IMR-90 (cell line): ENCODE measurements at regions not wholly inside any gene's neighbourhood (a gene's known extent, or its start where the extent isn't known, plus 50 kb on each side); places are given as distances from the start of the nearest gene placed in this dataset.

Source experiments
- ATAC-seq: fragments of 200-7000 bp; cut with Tn5 transposase; 2 replicates; pipeline ENCODE4 v1.9.1; 2020; ENCODE audit warnings: low read depth, mild to moderate bottlenecking, moderate library complexity
- BruUV-seq: library from RNA; stranded (reverse); fragments of 400-500 nt; replicated peaks from 2 replicates; lab custom pipeline; 2021; lab: Mats Ljungman, UMichigan
- CTCF ChIA-PET: fragments of 300-600 bp; formaldehyde crosslinking; extraction: SDS; loops from one replicate; lab custom pipeline; 2021; ENCODE audit warnings: antibody characterized with exemption; lab: Yijun Ruan, JAX
- POLR2A ChIA-PET: fragments of 300-600 bp; sonication (Branson Sonifier 250); formaldehyde crosslinking; loops from one replicate; lab custom pipeline; 2022; ENCODE audit warnings: antibody characterized with exemption; ENCODE audit not compliant: unreplicated experiment; lab: Charles Lee
- DNase-seq: peaks from one replicate; pipeline ENCODE4 v3.0.0; 2013
- H2AFZ ChIP-seq: replicated peaks from 2 replicates; pipeline ENCODE3; 2013; ENCODE audit warnings: low read length, mild to moderate bottlenecking; ENCODE audit not compliant: poor library complexity
- H2AK5ac ChIP-seq: 2 replicates; pipeline ENCODE4 v1.6.1; 2013; ENCODE audit warnings: low read depth, low read length, inconsistent platforms
- H2AK9ac ChIP-seq: replicated peaks from 2 replicates; pipeline ENCODE3; 2013; ENCODE audit warnings: mild to moderate bottlenecking, low read depth, low read length, moderate library complexity; ENCODE audit not compliant: poor library complexity
- H2BK120ac ChIP-seq: 2 replicates; pipeline ENCODE4 v1.6.1; 2013; ENCODE audit warnings: low read depth, low read length, inconsistent platforms
- H2BK15ac ChIP-seq: 3 replicates; pipeline ENCODE4 v1.6.1; 2013; ENCODE audit warnings: low read depth, low read length, inconsistent platforms
- H2BK20ac ChIP-seq: 2 replicates; pipeline ENCODE4 v1.6.1; 2013; ENCODE audit warnings: low read depth, mild to moderate bottlenecking, inconsistent platforms, low read length, moderate library complexity
- H2BK5ac ChIP-seq: 2 replicates; pipeline ENCODE4 v1.6.1; 2013; ENCODE audit warnings: mild to moderate bottlenecking, low read depth, low read length, inconsistent platforms; ENCODE audit not compliant: poor library complexity, severe bottlenecking
- H3K14ac ChIP-seq: replicated peaks from 2 replicates; pipeline ENCODE4 v1.6.1; 2013; ENCODE audit warnings: low read depth, low read length, inconsistent platforms
- H3K18ac ChIP-seq: 2 replicates; pipeline ENCODE4 v1.6.1; 2013; ENCODE audit warnings: low read depth, low read length, control low read depth
- H3K23ac ChIP-seq: 2 replicates; pipeline ENCODE4 v1.6.1; 2013; ENCODE audit warnings: low read depth, low read length, inconsistent platforms
- H3K27ac ChIP-seq: 2 replicates; pipeline ENCODE4 v1.5.1; 2013; ENCODE audit warnings: mild to moderate bottlenecking, control low read depth, low read length; ENCODE audit not compliant: insufficient read depth
- H3K27me3 ChIP-seq: 2 replicates; pipeline ENCODE4 v1.6.1; 2013; ENCODE audit warnings: low read length; ENCODE audit not compliant: control insufficient read depth, insufficient read depth
- H3K36me3 ChIP-seq: 2 replicates; pipeline ENCODE4 v1.6.1; 2013; ENCODE audit warnings: low read length, mixed read lengths; ENCODE audit not compliant: control insufficient read depth, insufficient read depth
- H3K4ac ChIP-seq: 2 replicates; pipeline ENCODE4 v1.6.1; 2013; ENCODE audit warnings: low read depth, low read length, inconsistent platforms
- H3K4me1 ChIP-seq: 2 replicates; pipeline ENCODE4 v1.6.1; 2013; ENCODE audit warnings: low read length, mixed read lengths; ENCODE audit not compliant: control insufficient read depth, insufficient read depth
- H3K4me2 ChIP-seq: 2 replicates; pipeline ENCODE4 v1.6.1; 2013; ENCODE audit warnings: low read depth, mild to moderate bottlenecking, control low read depth, low read length, moderate library complexity
- H3K4me3 ChIP-seq: 2 replicates; pipeline ENCODE4 v1.5.1; 2013; ENCODE audit warnings: low read depth, mild to moderate bottlenecking, control low read depth, low read length, moderate library complexity; ENCODE audit not compliant: insufficient read depth
- H3K56ac ChIP-seq: 2 replicates; pipeline ENCODE4 v1.6.1; 2013; ENCODE audit warnings: low read length, inconsistent platforms; ENCODE audit not compliant: insufficient read depth; ENCODE audit errors: extremely low read depth
- H3K79me1 ChIP-seq, 2 experiments: 2 replicates each; pipeline ENCODE4 v1.6.1; 2013; ENCODE audit warnings: low read length in 2 of 2, inconsistent platforms in 1 of 2, low read depth in 1 of 2
- H3K9ac ChIP-seq: 2 replicates; pipeline ENCODE4 v1.6.1; 2013; ENCODE audit warnings: low read depth, low read length, control low read depth
- H3K9me1 ChIP-seq: 2 replicates; pipeline ENCODE4 v1.6.1; 2013; ENCODE audit warnings: low read length, inconsistent platforms; ENCODE audit not compliant: insufficient read depth
- H3K9me3 ChIP-seq: 2 replicates; pipeline ENCODE4 v1.6.1; 2013; ENCODE audit warnings: low read length; ENCODE audit not compliant: control insufficient read depth, insufficient read depth
- H4K20me1 ChIP-seq: 2 replicates; pipeline ENCODE4 v1.6.1; 2013; ENCODE audit warnings: low read length, inconsistent platforms; ENCODE audit not compliant: insufficient read depth
- H4K5ac ChIP-seq: 2 replicates; pipeline ENCODE4 v1.6.1; 2013; ENCODE audit warnings: mild to moderate bottlenecking, low read depth, low read length, control low read depth
- H4K8ac ChIP-seq, 2 experiments: 2 replicates each; pipeline ENCODE4 v1.6.1; 2013; ENCODE audit warnings: low read depth in 2 of 2, low read length in 2 of 2, control low read depth in 1 of 2, inconsistent platforms in 1 of 2
- H4K91ac ChIP-seq: 2 replicates; pipeline ENCODE4 v1.6.1; 2013; ENCODE audit warnings: low read depth, low read length, inconsistent platforms; ENCODE audit not compliant: insufficient read depth
- FOS ChIP-seq: fragments of 150-350 bp; IDR thresholded peaks from 2 replicates; pipeline ENCODE4 v1.6.1; 2016; ENCODE audit warnings: low read depth, low read length
- MAFK ChIP-seq: IDR thresholded peaks from 2 replicates; pipeline ENCODE4 v1.6.1; 2012; ENCODE audit warnings: low read depth, low read length, improper control_type of control experiment
- MAZ ChIP-seq: IDR thresholded peaks from 2 replicates; pipeline ENCODE4 v1.6.1; 2012; ENCODE audit warnings: low read depth, mild to moderate bottlenecking, low read length, improper control_type of control experiment, moderate library complexity, borderline replicate concordance
- RAD21 ChIP-seq: IDR thresholded peaks from 2 replicates; pipeline ENCODE4 v1.6.1; 2012; ENCODE audit warnings: low read length, improper control_type of control experiment
- WGBS, 2 experiments: methylation state at CpG; one replicate each; pipeline versions ENCODE4 v1.1.5 to v1.1.7; 2013; ENCODE audit warnings: missing lambda C conversion rate in 2 of 2; ENCODE audit not compliant: insufficient read length in 1 of 2; ENCODE audit errors: extremely low coverage in 2 of 2; 5-methylcytosine and 5-hydroxymethylcytosine counted together
- dilution Hi-C: fragments of 300-500 bp; cut with HindIII; formaldehyde crosslinking; loops from one replicate; pipeline ENCODE4 v1.14.3; 2018; ENCODE audit warnings: low sequenced_read_pairs; ENCODE audit not compliant: unreplicated experiment
- in situ Hi-C: fragments of 300-500 bp; cut with MboI; formaldehyde crosslinking; loops from 3 replicates; pipeline ENCODE4 v1.14.3; 2019; ENCODE audit warnings: low sequenced_read_pairs, inconsistent platforms, mixed read lengths
- intact Hi-C: fragments of 100-400 bp; cut with micrococcal nuclease; formaldehyde crosslinking; loops from 2 replicates; pipeline ENCODE4 v1.10.0; 2022
- TF ChIP-seq, protein P1 (sequence below): conservative IDR thresholded peaks from 2 replicates; pipeline ENCODE4 v1.5.1; 2012; ENCODE audit warnings: mild to moderate bottlenecking, low read depth, low read length, improper control_type of control experiment
- TF ChIP-seq, protein P2 (sequence below): fragments of 150-350 bp; IDR thresholded peaks from 2 replicates; pipeline ENCODE4 v1.6.1; 2017; ENCODE audit warnings: mild to moderate bottlenecking, antibody characterized with exemption, low read length, low read depth

DNA sequence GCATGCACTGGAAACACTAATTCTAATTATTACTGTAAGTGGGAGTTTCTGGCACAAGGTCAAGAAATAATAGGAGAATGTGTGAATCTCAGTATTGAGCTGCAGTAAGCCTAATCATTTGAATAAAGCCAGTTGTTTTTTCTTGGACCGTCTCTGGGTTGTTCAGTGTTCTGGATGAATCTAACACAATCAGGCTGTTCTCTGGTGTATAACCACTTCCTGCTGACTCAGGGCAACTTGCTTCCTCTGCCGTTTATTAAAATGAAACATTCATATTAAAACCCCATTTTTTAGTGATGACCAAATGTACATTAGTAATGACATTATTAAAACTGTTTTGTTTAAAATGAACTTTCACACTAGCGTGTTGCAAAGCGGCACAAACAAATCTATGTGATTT lies 273.1 kb upstream of the SNX7 start:
- no peak for TF ChIP-seq FOS
- TF ChIP-seq MAZ: no peak
- no peak for TF ChIP-seq RAD21
- TF ChIP-seq, protein P1, sequence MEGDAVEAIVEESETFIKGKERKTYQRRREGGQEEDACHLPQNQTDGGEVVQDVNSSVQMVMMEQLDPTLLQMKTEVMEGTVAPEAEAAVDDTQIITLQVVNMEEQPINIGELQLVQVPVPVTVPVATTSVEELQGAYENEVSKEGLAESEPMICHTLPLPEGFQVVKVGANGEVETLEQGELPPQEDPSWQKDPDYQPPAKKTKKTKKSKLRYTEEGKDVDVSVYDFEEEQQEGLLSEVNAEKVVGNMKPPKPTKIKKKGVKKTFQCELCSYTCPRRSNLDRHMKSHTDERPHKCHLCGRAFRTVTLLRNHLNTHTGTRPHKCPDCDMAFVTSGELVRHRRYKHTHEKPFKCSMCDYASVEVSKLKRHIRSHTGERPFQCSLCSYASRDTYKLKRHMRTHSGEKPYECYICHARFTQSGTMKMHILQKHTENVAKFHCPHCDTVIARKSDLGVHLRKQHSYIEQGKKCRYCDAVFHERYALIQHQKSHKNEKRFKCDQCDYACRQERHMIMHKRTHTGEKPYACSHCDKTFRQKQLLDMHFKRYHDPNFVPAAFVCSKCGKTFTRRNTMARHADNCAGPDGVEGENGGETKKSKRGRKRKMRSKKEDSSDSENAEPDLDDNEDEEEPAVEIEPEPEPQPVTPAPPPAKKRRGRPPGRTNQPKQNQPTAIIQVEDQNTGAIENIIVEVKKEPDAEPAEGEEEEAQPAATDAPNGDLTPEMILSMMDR: no peak
- TF ChIP-seq, protein P2, sequence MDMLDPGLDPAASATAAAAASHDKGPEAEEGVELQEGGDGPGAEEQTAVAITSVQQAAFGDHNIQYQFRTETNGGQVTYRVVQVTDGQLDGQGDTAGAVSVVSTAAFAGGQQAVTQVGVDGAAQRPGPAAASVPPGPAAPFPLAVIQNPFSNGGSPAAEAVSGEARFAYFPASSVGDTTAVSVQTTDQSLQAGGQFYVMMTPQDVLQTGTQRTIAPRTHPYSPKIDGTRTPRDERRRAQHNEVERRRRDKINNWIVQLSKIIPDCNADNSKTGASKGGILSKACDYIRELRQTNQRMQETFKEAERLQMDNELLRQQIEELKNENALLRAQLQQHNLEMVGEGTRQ: no peak
- peak; percentile 96 for TF ChIP-seq MAFK
- intact Hi-C loops: no loop called here
- H3K9me1 ChIP-seq: no peaks in the 10 kb centered on the region
- CTCF ChIA-PET: interaction anchor here (0.6 to 1.1 kb wide), 3 partner anchors 12 to 1265 kb away, joined by 3 read pairs; no protein-coding TSS in a partner anchor
- H4K8ac ChIP-seq: peak overlapping the region in 1 of 2 experiments; percentile 44; a peak in 2 of 4 replicates
- no peak overlapping the region for H4K91ac ChIP-seq
- no peak overlapping the region for H2BK5ac ChIP-seq
- no peak overlapping the region for H3K9ac ChIP-seq
- H2AK5ac ChIP-seq: no peak overlapping the region
- peak overlapping the region; percentile 88 for H3K4me2 ChIP-seq
- H2BK120ac ChIP-seq: peak overlapping the region; percentile 45
- peak overlapping the region; percentile 69; the same call in 1 of the 2 replicates for H2BK20ac ChIP-seq
- no peak overlapping the region for H2AFZ ChIP-seq
- no peaks in the 10 kb centered on the region for H3K79me1 ChIP-seq
- H3K18ac ChIP-seq: peak overlapping the region; percentile 16; the same call in 1 of the 2 replicates
- H3K36me3 ChIP-seq: no peaks in the 10 kb centered on the region
- H3K27ac ChIP-seq: no peak overlapping the region
- no peak overlapping the region; the same call in 1 of the 2 replicates for H4K5ac ChIP-seq
- H2BK15ac ChIP-seq: no peak overlapping the region
- peak; percentile 83 for DNase-seq
- POLR2A ChIA-PET: no interaction called here
- no peaks in the 10 kb centered on the region for H4K20me1 ChIP-seq
- ATAC-seq: peak; percentile 77
- no peak overlapping the region for H2AK9ac ChIP-seq
- no peak overlapping the region for H3K23ac ChIP-seq
- H3K4me1 ChIP-seq: peaks cover 8% of the 10 kb centered on the region
- H3K14ac ChIP-seq: peak overlapping the region; percentile 4; the same call in 1 of the 2 replicates
- no peak overlapping the region; the same call in 1 of the 2 replicates for H3K4me3 ChIP-seq
- no peaks in the 10 kb centered on the region for H3K27me3 ChIP-seq
- dilution Hi-C loops: no loop called here
- H3K4ac ChIP-seq: no peak overlapping the region; the same call in 1 of the 2 replicates
- in situ Hi-C loops: no loop called here
- no TSS peak for BruUV-seq
- WGBS, 2 experiments: no CpG with 5 or more reads among the region's 4 CpGs
- H3K56ac ChIP-seq: no peak overlapping the region
- H3K9me3 ChIP-seq: no peaks in the 10 kb centered on the region
